Fibroblast of skin of back (primary cell): ENCODE measurements at regions not wholly inside any gene's neighbourhood (a gene's known extent, or its start where the extent isn't known, plus 50 kb on each side); places are given as distances from the start of the nearest gene placed in this dataset.

Experiments used
- DNase-seq: peaks from one replicate; pipeline ENCODE4 v3.0.0-alpha.2; 2013

DNA sequence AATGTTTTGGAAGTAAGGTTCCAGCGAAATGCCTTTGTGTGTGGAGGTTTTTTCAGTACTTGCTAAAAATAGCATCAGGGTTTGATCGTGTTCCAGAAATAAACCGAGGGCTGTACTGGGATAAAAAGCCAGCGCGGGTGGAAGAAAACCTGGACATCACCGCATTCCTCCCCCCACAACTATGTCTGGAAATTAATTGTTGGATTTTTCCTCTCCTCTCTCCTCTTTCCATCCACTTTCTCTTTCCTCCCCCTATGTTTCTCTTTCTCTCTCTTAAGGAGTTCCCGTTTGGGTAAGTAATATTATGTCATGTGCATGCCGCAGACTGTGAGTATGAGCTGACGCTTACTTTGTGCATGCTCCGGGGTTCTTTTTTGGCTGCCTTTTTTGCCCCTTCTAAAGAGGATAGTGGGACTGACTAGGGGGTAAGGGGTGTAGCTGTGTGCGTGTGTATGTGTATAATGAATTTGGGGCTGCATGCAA, 104.2 kb upstream of the HSD17B12 start:
- peak; percentile 21 for DNase-seq

DNA sequence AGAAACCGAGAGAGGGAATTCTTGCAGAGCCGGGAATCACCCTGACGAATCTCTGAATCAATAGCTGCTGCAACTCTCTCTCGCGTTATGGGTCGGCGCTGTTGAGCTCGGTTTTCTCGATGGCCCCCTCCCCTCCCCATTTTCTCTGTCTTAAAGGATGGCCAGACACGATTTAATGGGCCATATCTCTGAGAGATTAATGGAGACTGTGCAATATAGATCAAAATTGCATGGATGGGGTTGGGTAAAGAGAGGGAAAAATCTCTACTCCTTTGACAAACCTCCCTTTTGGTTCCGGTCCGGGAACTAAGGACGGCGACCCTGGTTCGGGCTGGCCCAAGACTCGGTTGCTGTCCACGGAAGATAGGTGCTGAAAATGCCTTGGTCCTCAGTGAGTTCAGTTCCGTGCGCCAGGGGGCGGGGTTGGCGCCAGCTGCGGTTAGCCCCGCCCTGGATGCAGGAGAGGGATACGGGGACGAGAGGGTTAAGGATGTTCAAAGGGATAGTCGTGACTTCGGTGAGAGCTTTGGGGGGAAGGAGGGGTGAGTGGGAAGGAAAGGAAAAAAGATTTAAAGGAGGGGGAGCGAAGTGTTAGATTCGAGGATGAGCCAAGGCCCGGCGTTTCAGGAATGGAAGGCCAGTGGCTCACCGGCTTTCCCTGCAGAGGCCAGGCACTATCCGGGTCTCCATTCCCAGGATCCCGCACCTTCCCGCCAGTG, 103.6 kb upstream of the HSD17B12 start:
- DNase-seq: peak; percentile 60

DNA sequence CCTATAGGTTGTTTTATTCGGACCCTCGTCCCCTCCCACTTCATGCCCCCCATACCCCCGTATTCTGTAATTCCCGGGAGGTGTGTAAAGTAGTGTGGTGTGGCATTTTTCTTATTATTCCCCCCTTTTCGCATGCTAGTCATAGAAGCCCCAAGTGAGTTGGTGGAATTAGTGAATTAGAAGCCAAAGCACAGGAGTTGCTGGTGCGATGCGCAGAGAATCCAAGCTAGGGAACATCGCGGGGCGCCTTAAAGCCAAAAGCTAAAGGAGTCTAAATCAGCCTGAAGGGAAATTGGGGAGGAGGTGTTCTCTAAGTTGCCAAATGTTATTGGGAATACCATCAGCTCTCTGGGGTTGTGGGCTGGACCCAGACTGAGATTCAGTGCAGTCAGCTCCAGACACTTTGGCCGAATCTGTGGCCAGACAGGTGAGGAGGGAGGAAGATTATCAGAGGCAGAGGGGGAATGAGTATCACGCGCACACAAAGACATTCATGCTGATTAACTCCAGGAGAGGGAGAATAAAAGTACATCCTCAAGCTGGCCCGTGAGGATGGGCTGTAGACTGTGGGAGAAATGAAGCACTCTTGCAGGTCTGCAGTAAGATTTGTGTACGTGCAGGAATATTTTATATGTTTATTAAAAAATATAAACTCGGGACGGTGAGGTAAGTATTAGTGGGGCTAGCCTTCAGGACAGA, 102.8 kb upstream of the HSD17B12 start:
- DNase-seq: no peak

DNA sequence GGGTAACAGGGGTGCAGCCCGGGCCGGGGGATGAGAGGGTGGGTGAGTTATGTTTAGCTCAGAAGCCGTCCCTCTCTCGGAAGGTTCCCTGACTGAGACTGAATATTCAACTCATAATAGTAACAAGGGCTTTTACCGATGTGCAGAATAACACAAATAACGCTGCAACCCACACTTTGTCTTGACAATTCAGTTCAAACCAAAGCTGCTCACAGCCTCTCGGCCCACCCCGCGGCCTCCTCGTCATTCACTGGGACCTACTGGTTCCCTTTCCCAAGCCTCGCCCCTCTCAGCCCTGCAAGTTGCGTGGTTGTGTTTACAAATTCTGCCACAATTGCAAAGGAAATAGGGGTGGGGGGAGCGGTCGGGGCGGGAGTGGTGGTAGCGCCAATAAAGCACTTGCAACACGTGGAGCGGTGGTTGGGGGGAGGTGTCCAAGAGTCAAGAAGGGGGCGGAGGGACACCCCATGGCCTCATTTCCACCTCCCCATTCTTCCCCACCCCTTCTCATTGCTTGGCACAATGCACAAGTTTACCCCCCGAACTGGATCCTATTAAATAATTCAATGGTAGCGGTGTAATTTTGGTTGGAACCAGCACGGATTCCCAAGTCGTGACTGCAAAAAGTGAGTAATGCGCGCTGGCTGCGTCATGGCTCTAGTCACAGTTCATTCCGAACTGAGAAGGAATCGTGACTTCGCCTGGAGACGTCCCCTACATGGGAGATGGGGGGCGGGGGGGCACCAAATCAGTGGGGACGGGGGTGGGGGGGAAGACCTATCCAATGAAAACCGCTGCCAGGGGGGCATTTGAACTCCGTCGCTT, 102.0 kb upstream of the HSD17B12 start:
- DNase-seq: peak; percentile 73

DNA sequence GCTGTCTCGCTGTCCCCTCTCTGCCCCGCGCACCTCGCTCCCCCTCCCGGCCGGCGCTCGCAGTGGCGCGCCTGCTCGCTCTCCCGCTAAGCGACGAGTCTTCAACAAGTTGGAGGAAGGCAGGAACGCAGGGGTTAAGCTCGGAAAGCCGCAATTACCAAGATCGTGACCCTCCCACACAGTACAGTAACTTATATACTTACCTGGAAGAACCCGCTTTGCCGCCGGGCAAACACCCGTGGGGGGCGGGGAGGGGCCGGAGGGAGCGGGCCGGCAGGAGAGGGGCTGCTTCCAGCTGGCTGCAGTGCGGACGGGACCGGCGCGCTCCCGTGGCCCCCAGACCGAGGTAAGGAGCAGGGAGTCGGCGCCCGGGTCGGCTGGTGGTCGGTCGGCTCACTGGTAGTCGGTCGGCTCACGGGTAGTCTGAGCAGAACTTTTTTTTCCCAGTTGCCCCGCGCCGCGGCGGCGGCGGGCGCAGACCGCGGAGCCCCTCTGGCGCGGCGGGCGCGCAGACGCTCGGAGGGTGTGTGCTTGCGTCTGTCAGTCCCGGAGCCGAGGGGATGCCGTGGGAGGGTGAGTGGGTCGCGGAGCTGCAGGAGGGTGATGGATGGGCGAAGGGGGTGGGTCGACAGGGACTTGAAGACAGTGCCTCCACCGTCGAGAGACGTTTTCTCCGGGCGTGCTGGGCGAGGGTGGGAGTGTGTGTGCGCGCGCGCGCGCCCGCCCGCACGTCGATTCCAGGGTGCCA, 101.2 kb upstream of the HSD17B12 start:
- DNase-seq: peak; percentile 15

DNA sequence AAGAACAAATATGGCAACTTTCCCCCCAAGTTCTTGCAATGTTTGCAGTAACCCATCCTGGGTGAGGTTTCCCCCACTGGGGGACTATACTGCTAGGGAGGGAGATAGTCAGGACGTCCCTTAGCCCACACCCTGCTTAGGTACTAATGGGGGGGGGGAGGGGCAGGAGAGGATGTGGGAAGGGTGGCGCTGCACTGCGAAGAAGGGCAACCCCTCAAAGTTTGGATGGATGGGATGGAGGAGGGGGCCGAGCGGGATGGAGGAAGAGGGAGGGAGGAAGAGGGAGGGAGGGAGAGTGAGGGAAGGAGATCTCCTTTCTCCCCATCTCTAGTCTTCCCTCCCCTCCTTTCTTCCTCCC, 100.6 kb upstream of the HSD17B12 start:
- no peak for DNase-seq

DNA sequence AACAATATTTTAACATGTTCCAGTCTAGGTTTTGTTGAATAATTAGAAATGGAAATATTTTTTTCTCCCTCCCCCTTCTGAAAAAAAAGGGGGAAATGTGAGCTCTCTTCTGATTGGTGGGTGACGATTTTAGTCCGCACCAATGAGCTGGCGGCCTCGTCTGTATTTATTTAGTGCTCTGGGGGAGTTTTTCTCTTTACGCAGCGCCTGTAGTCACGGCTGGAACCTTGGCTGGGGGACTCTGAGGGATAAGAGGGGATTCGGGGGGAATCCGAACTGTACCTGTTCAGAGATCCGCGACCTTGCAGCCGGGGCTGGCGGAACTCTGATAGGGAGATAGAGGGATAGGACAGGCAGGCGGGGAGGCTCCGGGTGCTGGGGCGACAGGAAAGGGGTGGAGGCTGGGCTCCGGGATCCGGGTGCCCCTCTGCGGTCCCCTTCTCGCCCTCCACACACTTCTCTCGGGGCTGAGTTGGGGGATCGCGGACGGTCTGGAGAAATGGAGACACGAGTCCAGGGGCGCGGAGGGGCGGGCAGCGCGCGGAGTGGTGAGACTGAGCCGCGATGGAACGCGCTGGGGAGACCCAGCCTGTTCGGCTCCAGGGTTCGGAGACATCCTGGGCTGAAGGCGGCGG, 99.7 kb upstream of the HSD17B12 start:
- DNase-seq: peak; percentile 20

DNA sequence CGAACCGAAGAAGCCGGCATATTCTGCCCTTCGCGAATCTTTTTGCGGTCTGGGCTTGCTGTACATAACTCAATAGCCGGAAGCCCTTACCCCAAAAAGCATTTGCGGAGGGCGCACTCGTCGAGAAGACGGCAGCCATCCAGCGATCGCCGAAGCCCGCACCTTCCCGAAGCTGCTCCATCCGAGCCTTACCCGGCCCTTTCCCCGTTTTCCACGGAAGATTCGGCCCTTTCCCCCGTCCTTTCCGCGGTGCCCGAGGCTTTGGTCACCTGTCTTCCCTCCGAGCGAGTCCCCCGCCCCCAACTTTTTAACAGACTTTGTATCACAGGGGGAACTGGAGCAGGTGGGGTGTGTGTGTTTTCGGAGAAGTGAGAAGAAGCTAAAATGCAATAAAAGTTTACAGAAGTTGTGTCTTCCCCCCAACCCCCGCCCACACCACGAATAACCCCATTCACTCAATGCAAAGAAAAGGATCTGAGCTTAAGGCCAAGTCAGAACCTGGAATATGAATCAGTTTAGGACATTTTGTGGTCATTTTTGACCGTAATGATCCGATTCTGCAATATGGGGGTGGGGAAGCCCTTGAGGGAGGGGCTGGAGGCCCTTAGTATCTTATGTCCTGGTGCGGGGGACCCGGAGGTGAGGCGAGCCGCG, 99.0 kb upstream of the HSD17B12 start:
- DNase-seq: no peak

DNA sequence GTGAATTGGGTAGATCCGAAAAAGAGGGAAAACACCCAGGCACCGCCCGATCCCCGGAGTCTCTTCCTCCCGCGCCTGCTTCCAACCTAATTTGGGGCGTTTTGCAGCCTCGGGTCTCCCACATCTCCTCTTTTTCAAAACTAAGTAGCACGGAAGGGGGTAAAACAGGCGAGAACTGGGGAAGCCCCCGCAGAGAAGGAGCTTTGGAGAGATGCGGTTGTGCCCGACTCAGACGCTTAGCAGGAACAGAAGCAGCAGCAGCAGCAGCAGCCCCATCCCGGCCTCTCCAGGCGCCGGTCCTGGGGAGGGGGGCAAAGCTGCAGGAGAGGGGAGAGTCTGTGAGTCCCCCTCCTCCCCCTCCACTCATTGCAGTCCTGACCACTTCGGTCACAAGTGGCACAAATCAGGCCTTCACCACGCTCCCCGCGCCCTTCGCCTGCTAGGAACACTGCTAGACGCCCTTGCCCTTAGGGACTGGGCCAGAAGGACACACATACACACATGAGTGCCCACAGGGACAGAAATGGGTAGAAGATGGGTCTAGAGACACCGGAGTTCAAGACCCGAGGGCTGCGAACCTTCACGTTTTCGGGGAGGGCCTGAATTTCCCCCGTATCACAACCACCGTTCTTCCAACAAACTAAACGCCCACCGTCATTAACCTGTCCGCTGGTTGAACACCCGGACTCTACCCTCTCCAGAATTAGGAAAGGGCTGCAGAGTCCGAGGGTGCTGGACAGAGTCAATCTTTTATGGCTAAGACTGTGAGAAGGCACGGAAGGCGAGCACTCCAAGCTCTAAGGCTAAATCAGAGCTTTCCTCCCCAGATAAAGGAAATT, 98.3 kb upstream of the HSD17B12 start:
- no peak for DNase-seq

DNA sequence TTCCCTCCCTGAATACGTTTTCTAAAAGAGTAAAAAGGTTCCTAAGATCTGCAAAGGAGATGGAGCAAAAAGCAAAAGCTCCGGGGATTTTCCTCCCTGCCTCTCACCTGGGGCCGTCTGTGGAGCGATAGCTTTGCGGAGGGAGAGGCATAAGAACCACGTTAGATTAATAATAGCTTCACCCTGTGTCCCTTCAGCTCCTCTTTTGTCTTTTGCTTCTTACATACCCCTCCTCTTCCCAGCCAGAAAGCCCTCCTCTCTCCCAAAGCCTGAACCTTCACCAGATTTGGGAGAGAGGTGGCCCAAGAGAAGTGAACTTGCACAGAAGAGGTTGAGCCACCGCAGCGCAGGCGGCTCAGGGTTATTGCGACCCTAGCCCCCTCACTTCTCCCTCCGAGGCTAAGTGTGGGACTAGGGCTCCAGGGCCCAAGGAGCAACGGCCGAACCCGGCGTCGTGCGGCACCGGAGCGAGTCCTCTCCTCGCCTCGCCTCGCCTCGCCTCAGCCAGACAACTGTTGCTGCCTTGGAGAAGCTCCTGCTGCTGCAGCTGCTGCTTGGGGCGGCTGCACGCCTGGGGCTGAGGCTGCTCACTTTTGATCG, 97.6 kb upstream of the HSD17B12 start:
- no peak for DNase-seq

DNA sequence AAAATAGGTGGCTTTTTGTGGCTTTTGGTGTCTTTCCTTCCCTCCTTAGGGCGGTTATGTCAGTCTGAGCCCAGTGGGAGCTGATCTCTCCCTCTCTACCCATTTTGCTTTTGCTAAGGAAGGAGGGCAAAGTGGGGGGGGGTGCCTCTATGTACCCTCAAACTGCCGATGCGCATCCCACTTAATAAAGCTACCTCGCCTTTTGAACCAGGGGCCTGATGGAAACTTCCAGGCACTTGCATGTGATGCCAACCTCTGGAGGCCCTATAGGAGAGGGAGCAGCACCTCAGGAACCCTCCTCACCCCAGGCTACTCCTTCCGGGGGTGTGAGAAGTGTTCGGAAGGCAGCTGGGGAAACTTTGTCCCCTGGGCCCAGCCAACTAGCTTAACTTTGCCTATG, 97.0 kb upstream of the HSD17B12 start:
- DNase-seq: no peak

DNA sequence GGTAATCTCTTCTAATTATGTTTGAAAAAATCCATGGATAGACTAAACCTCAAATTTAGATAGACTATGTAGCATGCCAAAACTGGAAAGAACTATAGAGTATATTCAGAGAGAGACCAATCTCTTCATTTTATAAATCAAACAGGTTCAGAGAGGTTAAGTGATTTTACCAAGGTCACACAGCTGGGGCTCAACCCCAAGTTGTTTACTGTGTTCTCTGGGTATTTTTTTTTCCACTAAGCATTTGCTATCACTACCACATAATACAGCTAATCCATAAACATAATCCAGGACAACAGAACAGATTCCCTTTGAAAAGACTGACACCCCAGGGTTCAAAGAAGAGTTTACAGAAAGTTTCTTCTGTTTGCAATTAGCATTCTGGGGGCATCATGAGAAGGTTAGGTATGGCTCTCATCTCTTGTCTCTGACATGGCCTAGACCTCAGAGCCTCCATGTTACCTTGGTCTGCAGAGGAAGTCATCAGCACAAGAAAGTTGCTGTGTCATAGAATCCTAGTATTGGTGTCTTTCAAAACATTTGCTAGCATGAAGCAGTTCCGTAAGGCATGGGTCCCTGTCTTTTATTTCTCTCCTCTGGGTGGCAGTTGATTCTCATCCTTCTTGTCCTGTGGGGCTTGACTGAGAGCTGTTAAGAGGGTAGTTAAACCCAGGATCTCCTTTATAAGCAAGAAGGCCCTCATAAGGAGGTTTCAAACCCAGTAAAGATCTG, 94.5 kb upstream of the HSD17B12 start:
- DNase-seq: no peak

DNA sequence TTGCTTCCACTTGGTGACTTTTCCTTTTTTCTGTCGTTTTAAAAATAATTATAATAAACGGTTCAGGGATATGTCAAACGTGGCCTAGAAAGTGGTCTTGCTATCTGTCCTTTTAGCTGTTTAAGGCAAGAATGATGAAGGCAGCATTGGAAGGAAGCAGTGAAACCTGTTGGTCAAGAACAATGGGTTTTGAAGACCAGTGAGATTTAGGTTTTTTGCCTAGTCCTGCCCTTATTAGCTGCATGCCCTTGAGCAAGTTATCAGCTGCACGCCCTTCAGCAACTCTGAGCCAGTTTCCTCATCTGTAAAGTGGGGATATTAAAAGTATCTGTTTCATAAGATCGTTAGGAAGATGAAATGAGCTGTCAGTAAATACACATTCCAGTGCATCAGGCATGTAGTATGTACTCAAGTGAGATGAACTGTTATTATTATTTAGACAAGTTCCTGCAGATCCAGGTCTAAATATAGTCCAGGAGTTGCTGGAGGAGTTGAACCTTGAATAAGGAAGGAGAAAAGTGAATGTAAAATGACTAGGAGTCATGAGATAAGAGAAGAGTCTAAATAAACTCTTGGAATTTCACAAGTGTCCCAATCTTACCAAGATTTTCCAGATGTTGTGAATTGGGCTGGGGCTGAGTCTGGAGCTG, 90.8 kb upstream of the HSD17B12 start:
- no peak for DNase-seq

DNA sequence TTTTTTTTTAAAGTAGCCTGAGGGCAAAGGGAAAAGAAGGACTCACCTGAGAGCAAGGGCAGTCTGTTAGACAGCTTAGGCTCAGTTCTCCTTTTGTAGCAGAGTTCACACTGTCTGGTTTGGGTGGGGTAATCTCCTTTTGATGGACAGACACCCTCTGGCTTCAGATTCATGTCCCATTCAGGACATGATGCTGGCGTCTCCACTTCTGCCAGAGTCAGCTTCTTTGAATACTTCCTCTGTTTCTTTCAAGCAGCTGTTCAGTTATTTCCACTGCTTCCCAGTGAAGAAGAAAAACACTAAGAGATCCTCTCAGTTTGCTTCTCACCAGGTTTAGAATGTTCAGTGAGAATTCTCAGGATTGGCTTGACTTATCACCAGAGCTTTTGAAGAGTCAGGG, 79.0 kb upstream of the HSD17B12 start:
- no peak for DNase-seq

DNA sequence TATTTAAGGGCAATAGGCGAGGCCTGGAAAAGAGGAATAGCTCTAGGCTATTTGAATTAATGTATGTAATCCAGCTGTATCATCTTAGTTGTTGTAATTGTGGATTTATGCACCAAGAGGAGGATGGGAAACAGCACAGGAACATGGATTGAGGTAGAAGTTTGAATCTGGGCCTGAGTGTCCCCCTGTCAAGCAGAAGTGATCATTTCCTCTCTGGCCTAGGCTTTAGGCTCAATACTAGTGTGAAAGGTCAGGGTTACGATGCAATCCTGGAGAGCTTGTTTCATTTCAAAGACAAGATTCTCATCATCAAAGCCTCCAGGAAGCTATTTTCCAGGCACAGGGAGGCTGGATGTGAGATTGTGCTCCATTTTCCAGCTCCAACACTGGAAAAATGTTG, 77.9 kb upstream of the HSD17B12 start:
- no peak for DNase-seq

DNA sequence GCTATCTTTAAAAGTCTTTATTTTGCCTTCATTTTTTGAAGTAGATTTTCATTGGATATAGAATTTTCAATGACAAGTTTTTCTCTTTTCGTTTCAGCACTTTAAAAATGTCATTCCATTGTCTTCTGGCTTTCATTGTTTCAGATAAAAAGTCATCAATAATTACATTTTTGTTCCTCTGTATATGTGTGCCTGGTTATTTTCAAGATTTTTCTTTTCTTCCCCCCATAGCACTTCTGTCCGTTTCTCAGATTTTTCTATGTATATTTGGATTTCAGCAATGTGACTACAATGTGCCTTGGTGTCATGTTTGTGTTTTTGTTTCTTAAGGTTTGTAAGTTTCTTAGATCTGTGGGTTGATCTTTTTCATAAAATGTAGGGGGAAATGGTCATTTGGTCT, 66.3 kb upstream of the HSD17B12 start:
- no peak for DNase-seq

DNA sequence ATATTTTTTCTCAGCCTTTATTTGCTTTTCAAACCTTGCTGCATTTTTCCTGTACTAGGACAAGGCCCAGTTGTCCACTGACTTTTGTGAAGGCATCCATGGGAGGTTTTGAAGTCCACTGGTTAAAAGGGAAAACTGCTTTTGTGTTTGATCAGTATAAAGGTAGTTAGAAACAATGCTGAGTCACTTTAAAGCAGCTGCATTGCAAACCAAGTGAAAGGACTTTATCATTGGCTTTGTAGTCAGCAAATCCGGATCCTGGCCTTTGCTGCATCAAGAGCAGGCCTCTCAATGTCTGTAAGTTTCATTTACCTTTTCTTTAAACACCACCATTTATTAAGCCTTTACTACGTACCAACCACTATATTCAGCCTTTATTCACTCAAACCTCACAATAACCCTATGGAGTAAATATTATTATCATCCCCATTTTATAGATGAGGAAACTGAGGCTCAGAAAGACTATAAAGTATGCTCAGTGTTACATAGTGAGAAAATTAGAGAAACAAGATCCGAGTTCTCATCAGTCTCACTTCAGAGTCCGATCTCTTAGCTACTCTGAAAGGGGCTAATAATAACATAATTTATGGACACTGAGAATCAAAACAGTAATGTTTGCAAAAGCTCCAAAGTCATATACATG, 60.6 kb upstream of the HSD17B12 start:
- no peak for DNase-seq

DNA sequence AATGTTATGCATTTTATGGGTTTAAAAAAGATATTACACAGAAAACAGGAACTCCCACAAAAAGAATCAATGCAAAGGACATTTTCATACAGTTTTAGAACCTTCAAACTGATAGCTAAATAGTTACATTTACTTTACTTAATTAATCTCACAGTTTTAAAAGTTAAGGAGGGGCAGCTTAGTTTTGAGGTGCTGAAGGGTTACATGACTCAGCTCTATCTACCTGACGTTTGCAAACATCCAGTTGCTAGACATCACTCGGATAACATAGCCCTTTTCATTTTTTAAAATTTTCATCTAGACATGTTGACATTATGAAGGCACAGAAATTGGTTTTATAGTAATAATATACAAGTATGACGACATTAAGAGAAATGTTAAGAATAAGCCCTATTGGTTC, 53.7 kb upstream of the HSD17B12 start:
- DNase-seq: no peak
